ENCODE measurements at regions not wholly inside any gene's neighbourhood (a gene's known extent, or its start where the extent isn't known, plus 50 kb on each side); places are given as distances from the start of the nearest gene placed in this dataset.

DNA sequence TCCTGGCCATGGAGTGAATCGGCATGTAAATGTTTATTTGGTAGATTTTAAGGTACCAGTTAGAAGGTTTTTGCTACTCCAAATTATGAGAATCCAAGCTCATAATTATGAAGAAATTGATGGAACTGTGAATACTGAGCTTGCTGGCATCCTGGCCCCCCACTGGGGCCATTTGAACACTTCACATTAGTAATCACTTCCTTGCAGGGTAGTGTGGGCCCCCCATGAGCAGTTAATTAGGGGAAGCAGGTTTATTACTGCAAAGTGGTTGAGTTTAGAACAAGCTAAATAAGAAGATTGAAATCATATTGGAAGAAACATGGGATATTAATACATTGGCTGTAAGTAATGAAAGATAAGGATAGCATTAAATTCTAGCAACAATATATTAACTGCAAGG lies 86.7 kb downstream of the S1PR1 start:
- DNase-seq = no peak

GRCh38 chr1:101325144-101325543 lies 88.3 kb downstream of the S1PR1 start:
- no peak for DNase-seq

DNA sequence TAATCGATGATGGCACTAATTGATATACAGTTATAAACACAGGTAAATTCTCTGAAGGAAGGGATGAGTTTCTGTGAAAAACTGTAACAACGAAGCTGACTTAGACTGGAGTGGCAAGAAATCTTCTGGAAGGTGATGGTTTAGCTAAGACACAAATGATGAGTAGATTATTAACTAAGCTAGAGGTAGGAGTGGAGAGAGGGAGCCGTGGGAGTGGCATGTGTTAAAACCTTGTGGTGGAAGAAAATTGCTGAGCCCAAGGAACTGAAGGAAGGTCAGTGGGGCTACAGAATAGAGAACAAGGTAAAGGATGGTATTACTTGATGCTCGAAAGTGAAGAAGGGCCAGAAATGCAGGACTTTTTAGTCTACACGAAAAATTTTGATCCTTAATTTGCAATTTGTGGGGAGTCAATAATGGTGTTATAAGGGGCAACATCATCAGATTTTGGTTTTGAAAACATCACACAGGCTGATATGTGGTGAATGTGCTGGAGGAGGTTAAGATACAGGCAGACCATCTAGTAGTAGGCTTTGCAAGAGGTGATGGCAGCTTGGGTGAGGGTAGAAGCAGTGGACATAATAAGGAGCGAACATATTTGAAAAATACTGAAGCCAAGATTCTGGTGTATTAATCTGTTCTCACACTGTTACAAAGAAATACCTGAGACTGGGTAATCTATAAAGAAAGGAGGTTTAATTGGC lies 93.8 kb downstream of the S1PR1 start:
- DNase-seq = no peak

DNA sequence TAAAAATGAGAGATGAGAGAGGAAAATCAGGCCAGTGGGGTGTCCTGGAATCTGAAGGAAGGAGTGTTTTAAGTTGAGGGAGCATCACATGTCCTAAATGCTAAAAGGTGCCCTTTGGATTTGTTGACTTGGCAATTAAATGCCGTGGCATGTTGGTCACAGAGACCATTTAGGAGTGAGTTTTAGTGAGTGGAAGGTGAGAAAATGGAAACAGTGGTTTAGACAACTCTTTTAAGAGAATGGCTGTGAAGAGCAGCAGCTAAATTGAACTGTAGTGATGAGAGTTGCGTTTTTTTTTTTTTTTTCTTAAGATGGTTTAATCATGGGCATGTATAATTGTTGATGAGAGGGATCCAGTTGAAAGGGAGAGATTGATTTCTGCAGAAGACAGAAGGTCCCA lies 95.0 kb downstream of the S1PR1 start:
- DNase-seq = no peak

- DNase-seq = no peak
Measured at GRCh38 chr1:101332633-101333032, 95.8 kb downstream of the S1PR1 start.

DNA sequence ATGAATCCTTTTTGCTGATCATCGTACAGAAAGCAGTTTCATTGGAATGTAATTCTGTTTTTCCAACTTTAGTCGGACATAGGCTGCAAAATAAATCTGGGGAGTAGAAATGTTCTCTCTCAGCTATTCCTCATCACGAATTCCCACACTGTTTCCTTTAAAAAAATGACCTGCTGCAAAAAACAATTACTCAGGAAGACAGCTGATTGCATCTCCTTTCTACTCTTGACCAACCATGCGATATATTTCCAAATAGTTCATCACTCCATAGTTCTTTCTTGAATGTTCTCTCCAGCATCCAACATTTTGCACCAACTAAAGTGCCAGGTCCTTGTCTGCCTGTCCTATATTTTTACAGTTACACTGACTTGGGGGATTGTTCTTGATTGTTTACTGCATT lies 96.4 kb downstream of the S1PR1 start:
- DNase-seq = no peak

DNA sequence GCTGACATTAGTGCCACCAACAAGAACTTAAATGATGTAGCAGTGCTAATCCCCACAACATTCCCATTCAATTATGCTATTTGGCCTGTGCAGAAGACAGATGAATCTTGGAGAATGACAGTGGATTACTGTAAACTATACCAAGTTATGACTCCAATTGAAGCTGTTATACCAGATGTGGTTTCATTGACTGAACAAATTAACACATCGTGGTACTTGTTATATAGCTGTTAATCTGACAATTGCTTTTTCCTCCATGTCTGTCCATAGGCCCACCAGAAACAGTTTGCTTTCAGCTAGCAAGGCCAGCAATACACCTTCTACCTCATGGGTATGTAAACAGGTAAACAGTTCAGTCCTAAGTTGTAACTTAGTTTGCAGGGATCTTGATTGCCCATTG lies 101.1 kb downstream of the S1PR1 start:
- no peak for DNase-seq

- DNase-seq = no peak
Measured at GRCh38 chr1:101338714-101339430, 102.1 kb downstream of the S1PR1 start.

- DNase-seq = no peak
Measured at GRCh38 chr1:101344745-101345144, 107.9 kb downstream of the S1PR1 start.

DNA sequence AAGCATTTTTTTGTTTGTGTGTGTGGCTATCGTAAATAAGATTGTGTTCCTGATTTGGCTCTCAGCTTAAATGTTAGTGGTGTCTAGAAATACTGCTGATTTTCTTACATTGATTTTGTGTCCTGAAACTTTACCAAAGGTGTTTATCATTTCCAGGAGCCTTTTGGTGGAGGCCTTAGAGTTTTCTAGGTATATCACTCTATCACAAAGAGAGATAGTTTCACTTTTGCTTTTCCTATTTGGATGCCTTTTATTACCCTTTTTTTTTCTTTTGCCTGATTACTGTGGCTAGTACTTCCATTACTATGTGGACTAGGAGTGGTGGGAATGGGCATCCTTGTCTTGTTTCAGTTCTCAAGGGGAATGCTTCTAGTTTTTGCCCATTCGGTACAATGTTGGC lies 109.6 kb downstream of the S1PR1 start:
- DNase-seq = no peak

DNA sequence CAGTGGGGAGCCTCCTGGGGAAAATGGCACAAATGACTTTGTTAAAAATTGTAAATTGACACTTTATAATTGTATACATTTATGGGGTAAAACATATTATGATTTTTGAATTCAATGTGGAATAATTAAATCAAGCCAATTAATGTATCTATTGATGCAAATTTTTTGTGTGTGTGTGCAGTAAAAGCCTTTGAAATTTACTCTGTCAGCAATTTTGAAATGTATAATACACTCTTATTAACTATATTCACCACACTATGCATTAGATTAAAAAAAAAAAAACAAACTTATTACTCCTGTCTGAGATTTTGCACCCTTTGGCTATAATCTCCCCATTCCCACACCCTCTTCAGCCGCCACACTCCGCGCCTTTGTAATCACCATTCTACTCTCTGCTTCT lies 119.2 kb downstream of the S1PR1 start:
- no peak for DNase-seq

DNA sequence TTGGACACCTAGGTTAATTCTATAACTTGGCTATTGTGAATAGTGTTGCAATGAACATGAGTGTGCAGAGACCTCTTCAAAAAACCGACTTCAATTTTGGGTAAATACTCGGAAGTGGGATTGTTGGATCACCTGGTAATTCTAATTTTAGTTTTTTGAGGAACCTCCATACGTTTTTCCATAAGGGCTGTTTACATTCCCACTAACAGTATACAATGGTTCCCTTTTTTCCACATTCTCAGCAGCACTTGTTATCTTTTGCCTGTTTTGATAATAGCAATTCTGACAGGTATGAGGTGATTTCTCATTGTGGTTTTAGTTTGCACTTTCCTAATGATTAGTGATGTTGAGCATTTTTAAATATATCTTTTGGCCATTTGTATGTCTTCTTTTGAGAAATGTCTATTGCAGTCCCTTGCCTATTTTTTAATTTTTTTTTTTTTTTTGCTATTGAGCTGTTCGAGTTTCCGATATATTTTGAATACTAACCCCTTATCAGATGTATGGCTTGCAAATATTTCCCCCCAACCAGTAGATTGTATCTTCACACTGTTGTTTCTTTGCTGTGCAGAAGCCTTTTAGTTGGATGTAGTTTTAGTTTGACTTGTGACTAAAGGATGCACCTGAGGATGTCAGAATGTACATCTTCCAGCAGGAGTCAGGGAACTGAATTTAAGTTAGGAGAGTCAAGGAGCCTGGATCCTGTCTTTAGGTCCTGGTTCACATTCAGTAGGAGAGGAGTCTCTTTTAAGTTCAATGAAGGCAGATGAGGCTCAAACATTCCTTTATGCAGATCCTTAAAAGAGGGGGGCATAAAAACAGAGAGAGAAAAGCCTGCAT lies 120.0 kb downstream of the S1PR1 start:
- DNase-seq = no peak

- peak; percentile 18 for DNase-seq
Measured at GRCh38 chr1:101357444-101357986, 120.7 kb downstream of the S1PR1 start.

DNA sequence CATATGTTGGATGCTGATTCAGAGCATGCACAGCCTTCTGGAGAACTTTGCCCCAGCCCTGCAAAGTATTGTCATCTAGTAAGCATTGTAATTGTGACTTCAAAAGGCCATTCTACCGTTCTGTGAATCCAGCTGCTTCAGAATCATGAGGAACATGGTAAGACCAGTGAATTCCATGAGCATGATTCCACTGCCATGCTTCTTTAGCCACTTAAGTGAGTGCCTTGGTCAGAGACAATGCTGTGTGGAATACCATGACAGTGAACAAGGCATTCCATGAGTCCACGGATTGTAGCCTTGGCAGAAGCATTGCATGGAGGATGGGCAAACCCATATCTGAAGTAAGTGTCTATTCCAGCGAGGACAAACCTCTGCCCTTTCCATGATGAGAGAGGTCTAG lies 123.7 kb downstream of the S1PR1 start:
- no peak for DNase-seq

- no peak for DNase-seq
Measured at GRCh38 chr1:101363891-101364318, 127.1 kb downstream of the S1PR1 start.

- DNase-seq = no peak
Measured at GRCh38 chr1:101364370-101365120, 127.7 kb downstream of the S1PR1 start.

DNA sequence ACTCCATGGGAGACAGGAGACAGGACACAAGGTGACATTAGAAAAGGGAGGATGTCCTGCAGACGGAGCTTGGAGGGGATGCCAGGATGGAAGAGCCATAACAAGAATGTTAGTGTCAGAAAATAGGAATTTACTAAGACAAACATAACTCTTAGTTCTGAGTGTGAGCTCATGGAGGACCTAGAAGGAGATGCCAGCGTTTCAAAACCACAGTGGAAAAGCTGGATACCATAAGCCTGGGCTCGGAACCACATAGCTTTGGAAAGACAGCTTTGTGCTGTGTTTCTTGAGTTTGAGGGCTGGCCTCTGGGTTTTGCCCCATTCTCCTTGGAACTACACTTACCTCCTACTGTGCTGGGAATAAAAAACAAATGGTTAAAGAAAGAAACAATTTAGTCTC lies 128.4 kb downstream of the S1PR1 start:
- DNase-seq = no peak

DNA sequence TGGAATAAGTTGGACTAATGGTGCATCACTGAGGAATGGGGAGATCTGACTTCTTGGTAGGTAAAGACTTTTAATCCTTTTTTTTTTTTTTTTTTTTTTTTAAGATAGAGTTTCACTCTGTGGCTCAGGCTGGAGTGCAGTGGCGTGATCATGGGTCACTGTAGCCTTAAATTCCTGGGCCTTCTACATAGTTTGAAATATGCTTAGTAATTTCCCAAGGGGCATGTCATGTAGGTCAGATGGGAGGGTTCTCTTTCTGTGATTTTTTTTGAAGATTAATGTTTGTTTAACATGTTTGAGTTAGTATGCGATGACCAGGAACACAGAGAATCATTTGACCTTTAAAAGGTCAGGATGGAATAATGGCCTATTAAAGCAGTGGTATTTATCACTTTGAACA lies 129.1 kb downstream of the S1PR1 start:
- DNase-seq = no peak

DNA sequence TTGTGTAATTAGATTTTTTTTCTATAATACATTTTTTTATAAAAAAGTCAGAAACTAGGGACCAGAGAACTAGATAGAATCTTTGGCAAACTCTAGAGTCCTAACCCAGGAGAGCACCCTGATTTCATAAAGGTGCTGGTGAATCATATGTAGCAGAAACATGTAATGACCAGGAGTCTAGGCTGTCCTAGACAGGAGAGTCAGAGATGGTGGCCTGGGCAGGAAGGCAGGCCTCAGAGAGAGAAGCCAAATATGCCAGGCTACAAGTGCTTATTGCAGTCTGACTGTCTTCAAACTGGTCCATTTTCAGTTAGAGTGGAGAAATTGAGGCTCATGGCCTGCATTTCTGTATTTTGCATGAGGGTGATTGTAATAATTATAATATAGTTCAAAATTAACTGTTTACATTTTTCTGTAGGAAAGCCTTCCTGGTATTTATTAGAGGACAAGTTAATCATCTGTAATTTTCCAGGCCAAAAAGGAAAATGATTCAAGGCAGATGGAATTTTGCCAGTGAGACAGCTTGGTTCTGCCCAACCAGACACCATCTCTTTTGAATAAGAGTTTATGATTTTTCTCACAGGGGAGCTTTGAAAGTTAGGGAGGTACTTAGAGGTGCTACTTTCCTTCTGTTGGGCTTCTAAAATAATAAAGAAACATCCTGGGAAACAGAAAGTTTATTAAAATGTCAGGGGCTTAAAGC lies 129.8 kb downstream of the S1PR1 start:
- DNase-seq = no peak

DNA sequence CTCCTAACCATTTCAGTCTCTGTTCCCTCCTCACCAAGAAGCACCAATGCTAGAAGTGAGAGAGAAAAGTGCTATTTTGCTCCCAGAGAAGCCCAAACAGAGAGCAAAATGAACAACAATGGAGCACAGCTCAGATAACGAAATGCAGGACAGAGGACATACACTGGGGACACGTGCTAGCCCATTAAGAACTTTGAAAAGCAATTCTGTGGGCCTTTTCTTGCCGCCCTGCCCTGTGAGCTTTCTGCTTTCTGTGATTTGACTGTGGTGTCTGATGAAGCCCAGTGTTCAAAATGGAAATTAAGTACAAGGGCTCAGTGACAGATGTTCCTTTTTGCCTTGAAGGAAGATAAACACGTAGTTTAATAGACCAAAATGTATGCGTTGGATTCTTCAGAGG lies 130.8 kb downstream of the S1PR1 start:
- DNase-seq = no peak

- no peak for DNase-seq
Measured at GRCh38 chr1:101370488-101370887, 133.7 kb downstream of the S1PR1 start.

GRCh38 chr1:101371259-101371658 lies 134.4 kb downstream of the S1PR1 start:
- no peak for DNase-seq
